ENCODE measurements at regions not wholly inside any gene's neighbourhood (a gene's known extent, or its start where the extent isn't known, plus 50 kb on each side); places are given as distances from the start of the nearest gene placed in this dataset.

- no peak for DNase-seq
- Mint-ChIP-seq H3K36me3 (ENCODE audit: low read depth) (peaks cover 2% of the 10 kb centered on the region), H3K4me3 (no peak overlapping the region), H3K4me1 (no peaks in the 10 kb centered on the region), H3K27me3 (peaks cover 7% of the 10 kb centered on the region), H3K27ac (peak overlapping the region; percentile 32)
- no peak for ATAC-seq
- H3K9me3 ChIP-seq (ENCODE audit: control insufficient read depth, low read length, poor library complexity, severe bottlenecking) = no peaks in the 10 kb centered on the region
Observed at GRCh38 chr1:65090406-65090805, 57.6 kb upstream of the AK4 start.

- no peaks in the 10 kb centered on the region for H3K4me1 Mint-ChIP-seq
Observed at GRCh38 chr1:65092691-65093090, 55.3 kb upstream of the AK4 start.

GRCh38 chr1:65097076-65097475 is 50.9 kb upstream of the AK4 start:
- Mint-ChIP-seq H3K27me3 (no peaks in the 10 kb centered on the region), H3K36me3 (ENCODE audit: low read depth) (peaks cover 2% of the 10 kb centered on the region)

More at GRCh38 chr1:65092691-65093090, 55.3 kb upstream of the AK4 start:
- DNase-seq (no peak), ATAC-seq (no peak)
- Mint-ChIP-seq H3K27ac (no peak overlapping the region), H3K4me3 (no peak overlapping the region), H3K27me3 (peaks cover 7% of the 10 kb centered on the region), H3K36me3 (ENCODE audit: low read depth) (peaks cover 2% of the 10 kb centered on the region)
- H3K9me3 ChIP-seq (ENCODE audit: control insufficient read depth, low read length, poor library complexity, severe bottlenecking) = no peaks in the 10 kb centered on the region

More at GRCh38 chr1:65097076-65097475, 50.9 kb upstream of the AK4 start:
- Mint-ChIP-seq H3K4me1 (no peaks in the 10 kb centered on the region), H3K4me3 (no peak overlapping the region), H3K27ac (no peak overlapping the region)
- H3K9me3 ChIP-seq (ENCODE audit: control insufficient read depth, low read length, poor library complexity, severe bottlenecking) = no peaks in the 10 kb centered on the region
- DNase-seq (no peak), ATAC-seq (no peak)
